T-cell (primary cell): ENCODE measurements at regions not wholly inside any gene's neighbourhood (a gene's known extent, or its start where the extent isn't known, plus 50 kb on each side); places are given as distances from the start of the nearest gene placed in this dataset.
"Not testable (repeated sequence)": the region's sequence is repeated elsewhere in the genome, so short reads cannot be mapped to it uniquely, and the experiment has no call there.

Experiments used
- ATAC-seq, 4 experiments: fragments of 200-7000 bp in 3 of 4; fragments of 150-1000 bp in 1 of 4; cut with Tn5 transposase; replicated peaks in 1 of 4; 1 replicate in 3 of 4; 2 replicates in 1 of 4; pipeline ENCODE4 v1.10.0; 2021; ENCODE audit warnings: moderate library complexity in 3 of 4, mild to moderate bottlenecking in 2 of 4, moderate number of reproducible peaks in 1 of 4
- CTCF ChIA-PET, 2 donors: fragments of 300-600 bp; sonication (Branson Sonifier 250); formaldehyde crosslinking; loops; one replicate each; lab custom pipeline; 2022; ENCODE audit warnings: antibody characterized with exemption in 2 of 2; lab: Charles Lee
- POLR2A ChIA-PET, 2 donors: fragments of 300-600 bp; sonication (Branson Sonifier 250); formaldehyde crosslinking; loops; one replicate each; lab custom pipeline; 2022; ENCODE audit warnings: antibody characterized with exemption in 2 of 2; lab: Charles Lee
- DNase-seq, 35 experiments: peaks; one replicate each; pipeline versions ENCODE4 v3.0.0 to v3.0.0-alpha.2; 2013 to 2023
- H3K27ac ChIP-seq: one replicate; pipeline ENCODE4 v1.5.1; 2013; ENCODE audit warnings: low read length
- H3K27me3 ChIP-seq, 2 experiments: replicated peaks in 1 of 2; 1 replicate in 1 of 2; 2 replicates in 1 of 2; pipeline versions ENCODE4 v1.6.1 to v1.7.0; 2013; ENCODE audit warnings: low read length in 1 of 2, mixed read lengths in 1 of 2; ENCODE audit not compliant: control insufficient read depth in 2 of 2, insufficient read depth in 2 of 2; ENCODE audit errors: extremely low read depth in 1 of 2
- H3K36me3 ChIP-seq, 2 donors: 1 replicate in 1 of 2; 2 replicates in 1 of 2; pipeline versions ENCODE4 v1.6.1 to v1.7.0; 2013; ENCODE audit warnings: low read length in 1 of 2; ENCODE audit not compliant: control insufficient read depth in 2 of 2, insufficient read depth in 1 of 2; ENCODE audit errors: extremely low read depth in 1 of 2
- H3K4me1 ChIP-seq, 2 experiments: 1 replicate in 1 of 2; 2 replicates in 1 of 2; pipeline versions ENCODE4 v1.6.1 to v1.7.0; 2013; ENCODE audit warnings: low read length in 2 of 2, mixed read lengths in 1 of 2; ENCODE audit not compliant: insufficient read depth in 2 of 2, control insufficient read depth in 1 of 2; ENCODE audit errors: extremely low read depth in 1 of 2
- H3K4me3 ChIP-seq, 2 donors: 1 replicate in 1 of 2; 2 replicates in 1 of 2; pipeline versions ENCODE4 v1.5.1 to v1.7.0; 2013; ENCODE audit warnings: mild to moderate bottlenecking in 2 of 2, low read length in 1 of 2, moderate library complexity in 1 of 2; ENCODE audit not compliant: control insufficient read depth in 1 of 2; ENCODE audit errors: extremely low read depth in 1 of 2
- H3K9me3 ChIP-seq: 2 replicates; pipeline ENCODE4 v1.7.0; 2013
- H3K27ac Mint-ChIP-seq, 2 donors: one replicate each; pipeline ENCODE4 v1.8.0; 2020 to 2021; ENCODE audit warnings: mild to moderate bottlenecking in 2 of 2, mixed read lengths in 2 of 2
- H3K27me3 Mint-ChIP-seq, 2 donors: one replicate each; pipeline ENCODE4 v1.8.0; 2021 to 2022; ENCODE audit warnings: mixed read lengths in 2 of 2
- H3K36me3 Mint-ChIP-seq: one replicate; pipeline ENCODE4 v1.8.0; 2021; ENCODE audit warnings: mixed read lengths
- H3K4me1 Mint-ChIP-seq, 3 donors: one replicate each; pipeline ENCODE4 v1.8.0; 2020 to 2022; ENCODE audit warnings: mixed read lengths in 3 of 3, mild to moderate bottlenecking in 1 of 3
- H3K4me3 Mint-ChIP-seq, 3 donors: one replicate each; pipeline ENCODE4 v1.8.0; 2020 to 2022; ENCODE audit warnings: mild to moderate bottlenecking in 3 of 3, mixed read lengths in 3 of 3, moderate library complexity in 3 of 3
- H3K9me3 Mint-ChIP-seq, 3 donors: one replicate each; pipeline ENCODE4 v1.8.0; 2020 to 2022; ENCODE audit warnings: mixed read lengths in 3 of 3
- WGBS: methylation state at CpG from one replicate; pipeline ENCODE4 v1.1.5; 2013; ENCODE audit warnings: missing lambda C conversion rate; ENCODE audit not compliant: insufficient coverage; 5-methylcytosine and 5-hydroxymethylcytosine counted together

- H3K4me1 Mint-ChIP-seq, CTCF ChIA-PET, H3K9me3 ChIP-seq, DNase-seq, H3K27ac ChIP-seq, H3K27me3 ChIP-seq, H3K27ac Mint-ChIP-seq, H3K36me3 ChIP-seq, H3K4me1 ChIP-seq, H3K4me3 Mint-ChIP-seq, H3K36me3 Mint-ChIP-seq, H3K4me3 ChIP-seq, POLR2A ChIA-PET, H3K27me3 Mint-ChIP-seq, ATAC-seq: not testable (repeated sequence)
- WGBS, result 77% methylated on average over 3 of the region's 9 CpGs
- peaks cover 8 to 17% (median 8%) of the 10 kb centered on the region in 3 donors for H3K9me3 Mint-ChIP-seq
Measured at GRCh38 chr21:10379816-10380215, 141.6 kb upstream of the TPTE start.

- H3K36me3 Mint-ChIP-seq, DNase-seq, ATAC-seq, H3K27ac ChIP-seq, H3K27ac Mint-ChIP-seq, CTCF ChIA-PET, H3K4me1 ChIP-seq, H3K36me3 ChIP-seq, H3K27me3 Mint-ChIP-seq, H3K27me3 ChIP-seq, POLR2A ChIA-PET, H3K9me3 ChIP-seq, H3K4me3 Mint-ChIP-seq, H3K4me1 Mint-ChIP-seq, H3K9me3 Mint-ChIP-seq: not testable (repeated sequence)
- 86% methylated on average over 1 of the region's 6 CpGs for WGBS
- peak overlapping the region in 1 of 2 donors; percentile 11 for H3K4me3 ChIP-seq
Measured at GRCh38 chr21:10381687-10382060, 139.7 kb upstream of the TPTE start.

DNA sequence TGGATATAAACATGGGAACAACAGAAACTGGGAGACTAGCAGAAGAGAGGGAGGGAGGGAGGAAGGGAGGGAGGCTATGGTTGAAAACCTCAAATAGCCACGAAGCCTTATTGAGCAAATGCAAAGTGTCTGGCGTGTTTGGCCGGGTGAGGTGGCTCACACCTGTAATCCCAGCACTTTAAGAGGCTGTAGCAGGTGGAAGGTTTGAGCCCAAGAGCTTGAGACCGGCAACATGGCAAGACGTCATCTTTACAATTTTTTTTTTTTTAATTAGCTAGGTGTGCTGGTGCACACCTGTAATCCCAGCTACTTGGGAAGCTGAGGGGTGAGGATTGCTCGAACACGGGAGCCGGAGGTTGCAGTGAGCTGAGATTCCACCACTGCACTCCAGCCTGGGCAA, 139.2 kb upstream of the TPTE start:
- DNase-seq, H3K4me1 ChIP-seq, H3K36me3 Mint-ChIP-seq, H3K4me3 ChIP-seq, H3K4me3 Mint-ChIP-seq, H3K4me1 Mint-ChIP-seq, H3K36me3 ChIP-seq, POLR2A ChIA-PET, H3K9me3 Mint-ChIP-seq, CTCF ChIA-PET, H3K27me3 Mint-ChIP-seq, H3K9me3 ChIP-seq, H3K27ac ChIP-seq, ATAC-seq, H3K27me3 ChIP-seq, H3K27ac Mint-ChIP-seq: not testable (repeated sequence)
- WGBS, result 78% methylated on average over 6 of the region's 8 CpGs

DNA sequence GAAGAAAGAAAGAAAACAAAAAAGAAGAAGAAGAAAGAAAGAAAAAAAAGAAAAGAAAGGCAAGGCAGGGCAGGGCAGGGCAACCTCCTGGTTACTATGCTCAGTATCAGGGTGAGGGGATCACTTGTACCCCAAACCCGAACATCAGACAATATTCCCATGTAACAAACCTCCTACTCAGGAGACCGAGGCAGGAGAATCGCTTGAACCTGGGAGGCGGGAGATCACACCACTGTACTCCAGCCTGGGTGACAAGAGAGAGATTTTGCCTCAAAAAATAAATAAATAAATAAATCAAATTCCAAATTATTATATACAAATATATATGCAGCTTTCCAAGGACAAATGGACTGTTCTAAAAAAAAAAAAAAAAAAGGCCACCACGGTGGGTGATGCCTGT, 138.8 kb upstream of the TPTE start:
- H3K4me1 ChIP-seq, H3K27ac Mint-ChIP-seq, H3K27me3 Mint-ChIP-seq, ATAC-seq, H3K36me3 ChIP-seq, CTCF ChIA-PET, H3K9me3 Mint-ChIP-seq, POLR2A ChIA-PET, H3K36me3 Mint-ChIP-seq, H3K4me3 ChIP-seq, H3K27me3 ChIP-seq, DNase-seq, H3K4me1 Mint-ChIP-seq, H3K9me3 ChIP-seq, H3K27ac ChIP-seq, H3K4me3 Mint-ChIP-seq: not testable (repeated sequence)
- 20% methylated on average over 1 of the region's 5 CpGs for WGBS

DNA sequence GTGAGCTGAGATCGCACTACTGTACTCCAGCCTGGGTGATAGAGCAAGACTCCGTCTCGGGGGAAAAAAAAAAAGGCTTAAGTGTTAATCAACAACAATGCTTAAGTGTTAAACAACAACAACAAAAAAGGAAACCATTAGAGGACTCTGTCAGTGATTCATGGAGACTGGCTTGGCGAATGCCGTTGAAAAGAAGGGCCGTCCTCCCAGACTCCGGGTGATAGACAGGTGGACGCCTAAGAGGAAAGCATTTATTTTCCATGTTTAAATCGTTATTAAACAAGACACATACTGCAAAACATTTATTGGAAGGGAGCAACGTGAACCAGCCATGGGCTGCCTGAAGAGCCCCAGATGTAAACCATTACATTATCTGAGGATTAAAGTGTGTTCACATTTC, 137.8 kb upstream of the TPTE start:
- H3K27me3 ChIP-seq, H3K4me3 ChIP-seq, H3K36me3 Mint-ChIP-seq, H3K4me3 Mint-ChIP-seq, H3K4me1 ChIP-seq, H3K27ac ChIP-seq, H3K4me1 Mint-ChIP-seq, POLR2A ChIA-PET, H3K36me3 ChIP-seq, DNase-seq, H3K27ac Mint-ChIP-seq, H3K9me3 ChIP-seq, H3K27me3 Mint-ChIP-seq, CTCF ChIA-PET, ATAC-seq, H3K9me3 Mint-ChIP-seq: not testable (repeated sequence)
- 88% methylated on average over 4 of the region's 10 CpGs for WGBS

DNA sequence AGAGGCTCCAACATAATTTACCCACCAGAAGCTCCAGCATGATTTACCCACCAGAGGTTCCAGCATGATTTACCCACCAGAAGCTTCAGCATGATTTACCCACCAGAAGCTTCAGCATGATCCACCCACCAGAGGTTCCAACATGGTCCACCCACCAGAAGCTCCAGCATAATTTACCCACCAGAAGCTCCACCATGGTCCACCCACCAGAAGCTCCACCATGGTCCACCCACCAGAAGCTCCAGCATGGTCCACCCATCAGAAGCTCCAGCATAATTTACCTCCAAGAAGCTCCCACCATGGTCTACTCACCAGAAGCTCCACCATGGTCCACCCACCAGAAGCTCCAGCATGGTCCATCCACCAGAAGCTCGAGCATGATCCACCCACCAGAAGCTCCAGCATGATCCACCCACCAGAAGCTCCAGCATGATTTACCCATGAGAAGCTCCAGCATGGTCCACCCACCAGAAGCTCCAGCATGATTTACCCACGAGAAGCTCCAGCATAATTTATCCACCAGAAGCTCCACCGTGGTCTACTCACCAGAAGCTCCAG, 137.0 kb upstream of the TPTE start:
- CTCF ChIA-PET, H3K27me3 ChIP-seq, H3K27ac Mint-ChIP-seq, H3K27ac ChIP-seq, H3K4me3 Mint-ChIP-seq, H3K36me3 ChIP-seq, H3K9me3 ChIP-seq, POLR2A ChIA-PET, H3K4me1 Mint-ChIP-seq, H3K4me1 ChIP-seq, ATAC-seq, DNase-seq, H3K4me3 ChIP-seq, H3K27me3 Mint-ChIP-seq, H3K9me3 Mint-ChIP-seq, H3K36me3 Mint-ChIP-seq: not testable (repeated sequence)
- 46% methylated on average over 2 of the region's 3 CpGs for WGBS

DNA sequence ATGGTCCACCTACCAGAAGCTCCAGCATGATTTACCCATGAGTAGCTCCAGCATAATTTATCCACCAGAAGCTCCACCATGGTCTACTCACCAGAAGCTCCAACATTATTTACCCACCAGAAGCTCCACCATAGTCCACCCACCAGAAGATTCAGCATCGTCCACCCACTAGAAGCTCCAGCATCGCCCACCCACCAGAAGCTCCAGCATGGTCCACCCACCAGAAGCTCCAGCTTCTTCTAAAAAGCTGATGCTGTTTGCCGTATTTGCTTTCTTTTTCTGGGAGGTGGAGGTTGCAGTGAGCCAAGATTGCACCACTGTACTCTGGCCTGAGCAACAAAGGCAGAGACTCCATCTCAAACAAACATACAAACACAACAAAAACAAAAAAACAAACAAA, 136.2 kb upstream of the TPTE start:
- H3K9me3 Mint-ChIP-seq, H3K4me1 ChIP-seq, DNase-seq, H3K4me1 Mint-ChIP-seq, H3K27ac ChIP-seq, H3K27me3 Mint-ChIP-seq, H3K36me3 Mint-ChIP-seq, H3K36me3 ChIP-seq, H3K4me3 Mint-ChIP-seq, CTCF ChIA-PET, ATAC-seq, POLR2A ChIA-PET, H3K4me3 ChIP-seq, H3K27ac Mint-ChIP-seq, H3K9me3 ChIP-seq, H3K27me3 ChIP-seq: not testable (repeated sequence)
- WGBS, result no CpG with 5 or more reads among the region's 3 CpGs
